ENCODE measurements at regions not wholly inside any gene's neighbourhood (a gene's known extent, or its start where the extent isn't known, plus 50 kb on each side); places are given as distances from the start of the nearest gene placed in this dataset.

GRCh38 chr4:38493066-38493465, 170.9 kb upstream of the KLF3 start:
- TF ChIP-seq CTCF (IDR thresholded peaks at IDR 0.05; ENCODE audit: control extremely low read depth in 1 of 3, insufficient read depth in 1 of 3, low read depth in 1 of 3, low read length in 3 of 3) (no peak), YY1 (IDR thresholded peaks at IDR 0.05; ENCODE audit: low read depth, low read length) (no peak), ZNF274 (IDR thresholded peaks at IDR 0.05; ENCODE audit: borderline replicate concordance, extremely low read depth, low read length) (no peak), POLR2A (IDR thresholded peaks at IDR 0.05; ENCODE audit: control extremely low read depth in 1 of 2, low read depth in 2 of 2, low read length in 2 of 2) (no peak), TEAD4 (IDR thresholded peaks at IDR 0.05; ENCODE audit: low read depth, low read length) (no peak), TAF7 (optimal IDR thresholded peaks at IDR 0.05; ENCODE audit: borderline replicate concordance, low read depth, low read length) (no peak), CREB1 (IDR thresholded peaks at IDR 0.05) (no peak), MAX (IDR thresholded peaks at IDR 0.05) (no peak)
